Right lobe of liver (tissue), 4 donors: ENCODE measurements at regions not wholly inside any gene's neighbourhood (a gene's known extent, or its start where the extent isn't known, plus 50 kb on each side); places are given as distances from the start of the nearest gene placed in this dataset.

Experiments
- POLR2A ChIP-seq: fragments of 450-650 bp; IDR thresholded peaks from one replicate; pipeline ENCODE4 v1.6.1; 2017; ENCODE audit warnings: antibody characterized with exemption, mild to moderate bottlenecking
- TF ChIP-seq, protein P1 (sequence below), 4 donors: fragments of 200-600 bp in 3 of 4; fragments of 450-650 bp in 1 of 4; IDR thresholded peaks; one replicate each; pipeline versions ENCODE4 v1.5.1 to v1.8.0; 2016 to 2022; ENCODE audit warnings: antibody characterized with exemption in 4 of 4, mild to moderate bottlenecking in 2 of 4
- donor health status: DM: no; HTN: no; CAD: no.
- donor health status: DM: no; HTN: no; CAD: no.
- donor health status: DM: no; HTN: yes; CAD: no.

DNA sequence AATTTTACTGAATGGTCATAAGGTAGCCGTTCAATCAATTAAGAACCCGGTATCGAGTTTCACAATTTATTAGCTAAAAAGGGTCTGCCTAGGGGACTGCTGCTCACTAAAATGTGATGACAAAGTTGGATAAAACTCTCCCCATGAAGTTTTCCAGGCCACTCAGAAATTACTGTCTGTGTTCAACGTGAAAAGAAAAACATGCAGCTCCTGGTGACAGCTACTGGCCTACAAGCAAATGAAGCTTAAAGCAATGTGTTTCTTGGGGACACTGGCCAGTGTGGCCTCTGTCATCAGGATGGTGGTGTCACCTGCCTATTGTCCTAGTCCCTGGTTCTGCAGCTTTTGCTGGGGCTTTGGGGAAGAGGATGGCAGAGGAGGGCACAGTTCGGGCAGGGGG lies 222.6 kb downstream of the WDR11 start:
- TF ChIP-seq, protein P1, sequence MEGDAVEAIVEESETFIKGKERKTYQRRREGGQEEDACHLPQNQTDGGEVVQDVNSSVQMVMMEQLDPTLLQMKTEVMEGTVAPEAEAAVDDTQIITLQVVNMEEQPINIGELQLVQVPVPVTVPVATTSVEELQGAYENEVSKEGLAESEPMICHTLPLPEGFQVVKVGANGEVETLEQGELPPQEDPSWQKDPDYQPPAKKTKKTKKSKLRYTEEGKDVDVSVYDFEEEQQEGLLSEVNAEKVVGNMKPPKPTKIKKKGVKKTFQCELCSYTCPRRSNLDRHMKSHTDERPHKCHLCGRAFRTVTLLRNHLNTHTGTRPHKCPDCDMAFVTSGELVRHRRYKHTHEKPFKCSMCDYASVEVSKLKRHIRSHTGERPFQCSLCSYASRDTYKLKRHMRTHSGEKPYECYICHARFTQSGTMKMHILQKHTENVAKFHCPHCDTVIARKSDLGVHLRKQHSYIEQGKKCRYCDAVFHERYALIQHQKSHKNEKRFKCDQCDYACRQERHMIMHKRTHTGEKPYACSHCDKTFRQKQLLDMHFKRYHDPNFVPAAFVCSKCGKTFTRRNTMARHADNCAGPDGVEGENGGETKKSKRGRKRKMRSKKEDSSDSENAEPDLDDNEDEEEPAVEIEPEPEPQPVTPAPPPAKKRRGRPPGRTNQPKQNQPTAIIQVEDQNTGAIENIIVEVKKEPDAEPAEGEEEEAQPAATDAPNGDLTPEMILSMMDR (IDR thresholded peaks at IDR 0.05), result no peak
- no peak for TF ChIP-seq POLR2A
